ENCODE measurements at regions not wholly inside any gene's neighbourhood (a gene's known extent, or its start where the extent isn't known, plus 50 kb on each side); places are given as distances from the start of the nearest gene placed in this dataset.

DNA sequence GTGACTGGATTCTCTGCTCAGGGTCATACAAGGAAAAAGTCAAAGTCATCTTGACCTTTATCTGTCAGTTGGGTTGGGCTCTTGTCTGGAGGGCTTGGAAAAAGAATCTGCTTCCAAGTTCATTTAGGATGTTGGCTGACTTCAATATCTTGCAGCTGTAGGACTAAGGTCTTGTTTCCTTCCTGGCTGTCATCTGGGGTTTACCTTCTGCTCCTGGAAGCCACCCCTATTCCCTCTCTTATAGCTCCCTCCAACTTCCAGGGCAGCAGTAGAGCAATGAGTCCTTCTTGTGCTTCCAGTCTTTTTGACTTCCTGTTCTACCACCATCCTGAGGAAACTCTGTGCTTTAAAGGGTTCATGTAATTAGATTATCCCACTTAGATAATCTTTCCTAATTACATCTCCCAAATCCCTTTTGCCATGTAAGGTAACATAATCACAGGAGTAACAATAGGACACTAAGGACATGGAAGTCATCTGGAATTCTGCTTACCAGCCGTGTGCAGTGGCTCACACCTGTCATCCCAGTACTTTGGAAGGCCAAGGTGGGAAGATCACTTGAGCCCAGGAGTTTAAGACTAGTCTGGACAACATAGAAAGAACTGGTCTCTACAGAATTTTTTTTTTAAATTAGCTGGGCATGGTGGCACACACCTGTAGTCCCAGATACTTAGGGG, 170.7 kb upstream of the KITLG start:
- TF ChIP-seq GATA2 (IDR thresholded peaks at IDR 0.05; ENCODE audit: low read depth, low read length) (no peak), GATA3 (IDR thresholded peaks at IDR 0.05; ENCODE audit: low read depth, low read length) (no peak)
